ENCODE measurements at regions not wholly inside any gene's neighbourhood (a gene's known extent, or its start where the extent isn't known, plus 50 kb on each side); places are given as distances from the start of the nearest gene placed in this dataset.
"Not testable (repeated sequence)": the region's sequence is repeated elsewhere in the genome, so short reads cannot be mapped to it uniquely, and the experiment has no call there.

DNA sequence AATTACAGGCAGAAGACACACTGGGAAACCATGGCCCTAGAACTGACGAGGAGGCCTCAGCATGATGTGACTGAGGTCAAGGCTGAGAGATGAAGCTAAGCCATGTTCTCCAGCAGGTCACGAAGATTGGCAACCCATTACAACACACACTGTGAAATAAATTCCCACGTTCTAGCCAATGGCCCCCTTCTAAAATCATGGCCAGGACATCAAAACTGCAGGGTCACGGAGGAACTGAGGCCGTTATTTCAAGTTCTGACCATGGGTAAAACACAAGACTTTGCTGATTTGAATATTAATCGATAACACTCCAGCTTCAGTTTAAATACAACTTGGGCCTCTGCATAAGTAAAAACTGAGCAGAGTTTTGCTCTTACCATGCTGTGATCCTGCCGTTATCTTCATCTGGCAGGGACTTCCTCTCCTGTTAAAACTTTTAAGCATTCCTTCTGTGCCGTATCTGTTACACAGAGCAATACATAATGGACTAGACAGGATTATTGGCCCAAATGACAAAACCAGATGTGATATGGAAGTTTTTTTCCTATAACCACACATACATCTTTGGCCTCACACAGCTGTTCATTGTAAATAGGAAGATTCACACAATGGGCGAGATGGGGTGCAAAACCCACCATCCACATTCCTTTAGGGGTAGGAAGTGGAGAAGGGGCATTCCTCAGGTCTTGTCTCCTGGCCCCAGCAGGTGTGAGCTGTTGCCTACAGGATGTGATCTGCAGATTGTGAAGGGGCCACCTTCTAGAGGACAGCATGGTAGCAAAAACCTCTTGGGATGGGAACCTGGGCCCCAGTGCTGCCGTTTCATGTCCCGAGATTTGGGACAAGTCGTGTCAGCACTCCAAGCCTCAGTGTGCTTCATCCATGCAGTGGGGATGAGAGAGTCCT is 207.4 kb downstream of the OPA1 start:
- peak in 2 of 3 donors; percentile 58 to 71 for DNase-seq (ENCODE audit: low read depth in 2 of 3, low spot score in 2 of 3)

- no peak for DNase-seq (ENCODE audit: low read depth in 2 of 3, low spot score in 2 of 3)
These were observed 208.1 kb downstream of the OPA1 start for GRCh38 chr3:193801097-193801496.

DNA sequence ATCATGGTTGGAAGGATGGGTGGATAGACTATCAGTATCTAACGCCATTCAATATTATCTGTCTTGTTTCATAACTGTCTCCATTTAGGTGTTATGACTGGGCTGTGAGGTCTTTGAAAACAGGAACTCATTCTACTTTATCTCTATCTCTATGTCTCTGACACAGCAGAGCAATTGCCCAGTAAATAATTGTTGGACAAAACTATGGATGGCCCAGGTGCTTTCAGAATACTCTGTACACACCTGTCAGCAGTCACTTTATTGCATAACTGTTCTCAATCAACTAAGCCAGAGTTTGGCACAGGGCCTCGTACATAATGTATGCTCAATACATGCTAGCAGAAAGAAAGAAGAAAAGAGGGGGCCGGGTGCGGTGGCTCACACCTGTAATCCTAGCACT is 210.3 kb downstream of the OPA1 start:
- DNase-seq (ENCODE audit: low read depth in 2 of 3, low spot score in 2 of 3) = no peak

DNA sequence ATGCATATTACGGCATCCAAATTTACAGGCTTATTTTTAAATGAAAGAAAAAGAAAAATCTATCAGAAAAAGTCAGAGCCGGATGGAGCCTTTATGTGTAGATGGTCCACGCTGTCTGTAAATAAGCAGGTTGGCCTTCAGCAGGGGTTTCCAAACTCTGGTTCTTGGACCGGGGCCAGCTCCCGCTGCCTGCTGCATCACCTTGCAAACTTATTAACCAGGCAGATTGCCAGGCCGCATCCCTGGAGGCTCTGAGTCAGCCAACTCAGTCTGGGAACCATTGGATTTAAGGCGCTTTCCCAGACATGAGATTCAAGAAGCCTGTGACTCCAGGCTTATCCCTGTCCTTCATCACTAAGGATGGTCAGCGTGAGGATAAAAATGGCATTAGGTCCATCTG is 212.4 kb downstream of the OPA1 start:
- no peak for DNase-seq (ENCODE audit: low read depth in 2 of 3, low spot score in 2 of 3)

DNA sequence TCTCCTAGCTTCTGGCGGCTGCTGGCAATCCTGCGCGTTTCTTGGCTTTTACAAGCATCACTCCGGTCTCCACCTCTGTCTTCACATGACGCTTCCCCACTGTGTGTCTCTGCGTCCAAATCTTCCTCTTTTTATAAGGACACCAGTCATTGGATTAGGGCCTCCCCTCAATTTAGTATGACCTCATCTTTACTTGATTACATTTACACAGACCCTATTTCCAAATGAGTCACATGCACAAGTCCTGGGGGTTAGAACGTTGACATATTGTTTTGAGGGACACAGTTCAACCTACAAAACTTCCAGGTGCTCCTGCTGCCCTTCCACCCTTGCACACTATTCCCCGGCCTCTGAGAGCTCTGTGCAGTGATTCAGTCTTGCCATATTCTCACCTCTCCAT is 215.3 kb downstream of the OPA1 start:
- no peak for DNase-seq (ENCODE audit: low read depth in 2 of 3, low spot score in 2 of 3)

GRCh38 chr3:193809106-193809505 is 216.1 kb downstream of the OPA1 start:
- DNase-seq (ENCODE audit: low read depth in 2 of 3, low spot score in 2 of 3) = no peak

DNA sequence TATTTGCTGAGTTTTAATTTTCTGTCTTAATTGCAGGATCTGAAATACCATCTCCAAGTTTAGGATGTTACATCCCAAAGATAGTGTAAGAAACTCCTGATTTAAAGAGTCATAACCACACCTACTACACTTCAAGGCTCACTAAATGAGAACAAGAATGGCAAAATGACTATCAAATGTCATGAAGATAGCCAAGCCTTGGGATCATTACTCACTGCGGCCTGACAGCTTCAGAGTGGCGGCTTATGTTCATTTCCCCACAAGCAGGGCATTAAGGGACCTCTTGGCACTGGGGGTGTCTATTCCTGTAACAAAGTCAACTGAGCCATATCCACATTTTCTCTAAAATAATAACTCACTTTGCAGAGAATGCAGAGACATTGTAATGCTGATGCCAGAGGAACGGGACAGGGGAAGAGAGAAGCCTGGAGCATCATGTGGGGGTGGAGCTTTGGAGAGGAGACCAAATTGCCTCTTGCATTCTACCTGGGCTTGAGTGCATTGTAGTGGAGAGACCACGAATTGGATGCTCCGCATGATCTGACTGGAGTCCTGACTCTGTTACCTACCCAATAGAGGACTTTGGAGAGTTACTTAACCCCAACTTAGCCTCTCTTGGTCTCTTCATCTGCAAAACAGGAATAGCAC is 219.2 kb downstream of the OPA1 start:
- no peak for DNase-seq (ENCODE audit: low read depth in 2 of 3, low spot score in 2 of 3)

- DNase-seq (ENCODE audit: low read depth in 2 of 3, low spot score in 2 of 3) = no peak
These were observed 219.9 kb downstream of the OPA1 start for GRCh38 chr3:193812791-193813500.

DNA sequence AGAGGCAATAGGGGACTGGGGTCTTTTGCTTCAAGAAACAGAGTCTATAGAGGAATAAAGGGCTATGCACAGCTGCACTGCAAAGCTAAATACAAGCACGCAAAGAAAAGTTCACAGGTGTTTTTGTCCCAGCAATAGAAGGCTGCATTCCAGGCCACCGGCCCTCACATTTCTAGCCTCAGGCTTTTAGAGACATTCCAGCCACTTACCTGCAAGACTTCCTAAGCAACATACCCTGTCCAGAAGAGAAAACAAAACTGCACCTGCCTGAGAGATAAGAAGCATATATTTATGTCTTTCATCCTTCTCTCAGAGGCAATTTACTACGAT is 220.5 kb downstream of the OPA1 start:
- DNase-seq (ENCODE audit: low read depth in 2 of 3, low spot score in 2 of 3) = no peak

GRCh38 chr3:193814166-193814892 is 221.3 kb downstream of the OPA1 start:
- DNase-seq (ENCODE audit: low read depth in 2 of 3, low spot score in 2 of 3) = no peak

DNA sequence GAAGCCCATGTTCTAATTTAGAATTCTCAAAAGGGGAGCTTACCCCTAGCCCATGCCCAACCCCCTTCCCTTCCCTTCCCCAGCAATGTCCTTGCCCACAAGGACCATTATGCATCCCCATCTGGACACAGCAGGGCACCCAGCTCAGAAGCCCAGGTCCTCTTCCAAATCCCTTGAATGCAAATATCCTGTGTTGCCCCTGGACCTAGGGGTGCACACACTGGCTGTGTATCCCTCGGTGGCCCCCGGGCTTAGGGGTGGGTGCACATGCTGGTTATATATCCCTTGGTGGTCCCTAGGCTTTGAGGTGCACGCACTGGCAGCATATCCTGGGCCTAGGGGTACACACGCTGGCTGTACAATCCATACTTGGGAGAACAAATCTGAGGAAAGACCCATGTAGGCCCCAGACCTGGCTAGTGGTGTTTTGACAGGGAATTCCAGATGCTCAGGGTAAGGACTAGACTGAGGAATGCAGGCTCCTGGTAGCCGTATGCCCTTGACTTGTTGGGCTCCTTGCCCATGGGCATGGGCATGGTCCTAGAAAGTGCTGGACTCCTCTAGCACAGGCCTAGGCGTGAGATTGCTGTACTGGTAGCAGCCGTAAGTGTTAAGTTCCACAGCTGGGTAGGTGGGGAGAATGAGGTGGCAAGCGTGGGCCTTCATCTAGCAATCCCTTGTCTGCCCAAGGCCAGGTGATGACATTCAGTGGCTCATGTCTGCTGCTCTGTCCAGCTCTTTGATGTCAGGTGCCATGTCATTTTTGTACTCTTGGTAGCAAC is 222.4 kb downstream of the OPA1 start:
- DNase-seq (ENCODE audit: low read depth in 2 of 3, low spot score in 2 of 3) = no peak

- no peak for DNase-seq (ENCODE audit: low read depth in 2 of 3, low spot score in 2 of 3)
These were observed 223.0 kb downstream of the OPA1 start for GRCh38 chr3:193816028-193816395.

DNA sequence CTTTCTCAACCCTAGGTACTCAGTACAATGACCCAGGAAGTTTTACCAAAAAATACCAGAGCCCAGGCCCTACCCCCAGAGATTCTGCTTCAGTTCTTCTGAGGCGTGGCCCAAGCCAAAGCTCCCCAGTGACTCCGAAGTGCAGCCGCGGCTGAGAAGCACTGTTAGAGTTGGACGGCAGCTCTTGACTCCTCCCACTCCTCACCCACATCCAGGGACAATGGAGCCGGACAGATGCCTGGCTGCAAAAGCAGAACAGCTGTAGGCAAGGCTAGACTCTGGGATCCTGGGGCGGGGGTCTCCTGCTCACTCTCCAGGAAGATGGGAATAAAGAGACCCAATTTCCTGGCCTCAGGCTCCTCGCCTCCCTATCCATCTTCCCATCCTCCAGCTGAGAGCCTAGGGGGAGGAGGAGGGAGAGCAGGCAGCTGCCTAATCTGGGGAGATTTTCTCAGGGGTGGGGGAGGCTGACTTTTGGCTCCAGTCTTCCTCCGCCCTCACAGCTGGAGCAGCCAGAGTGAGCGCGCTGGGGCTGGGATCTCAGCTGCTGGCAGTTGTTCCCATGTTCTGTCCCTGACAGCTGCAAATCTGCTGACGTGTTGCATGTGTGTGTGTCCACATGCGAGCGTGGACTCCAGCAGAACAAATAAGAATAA is 223.8 kb downstream of the OPA1 start:
- DNase-seq (ENCODE audit: low read depth in 2 of 3, low spot score in 2 of 3) = no peak

GRCh38 chr3:193819117-193820010 is 226.4 kb downstream of the OPA1 start:
- no peak for DNase-seq (ENCODE audit: low read depth in 2 of 3, low spot score in 2 of 3)

DNA sequence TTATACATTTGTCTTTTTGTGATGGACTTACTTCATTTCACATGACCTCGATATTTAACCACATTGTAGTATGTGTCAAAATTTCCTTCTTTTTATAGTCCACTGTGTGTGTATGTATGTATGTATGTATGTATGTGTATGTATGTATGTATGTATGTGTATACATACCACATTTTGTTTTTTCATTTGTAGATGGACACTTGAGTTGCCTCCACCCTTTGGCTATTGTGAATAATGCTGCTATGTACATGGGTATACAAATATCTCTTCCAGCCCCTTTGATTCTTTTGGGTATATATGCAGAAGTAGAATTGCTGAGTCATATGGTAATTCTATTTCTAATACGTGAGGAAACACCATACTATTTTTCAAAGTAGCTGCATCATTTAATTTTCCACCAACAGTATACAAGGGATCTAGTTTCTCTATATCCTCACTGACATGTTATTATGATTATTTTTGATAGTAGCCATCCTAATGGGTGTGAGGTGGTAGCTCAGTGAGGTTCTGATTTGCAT is 228.2 kb downstream of the OPA1 start:
- DNase-seq (ENCODE audit: low read depth in 2 of 3, low spot score in 2 of 3) = peak in 1 of 3 donors; percentile 55

DNA sequence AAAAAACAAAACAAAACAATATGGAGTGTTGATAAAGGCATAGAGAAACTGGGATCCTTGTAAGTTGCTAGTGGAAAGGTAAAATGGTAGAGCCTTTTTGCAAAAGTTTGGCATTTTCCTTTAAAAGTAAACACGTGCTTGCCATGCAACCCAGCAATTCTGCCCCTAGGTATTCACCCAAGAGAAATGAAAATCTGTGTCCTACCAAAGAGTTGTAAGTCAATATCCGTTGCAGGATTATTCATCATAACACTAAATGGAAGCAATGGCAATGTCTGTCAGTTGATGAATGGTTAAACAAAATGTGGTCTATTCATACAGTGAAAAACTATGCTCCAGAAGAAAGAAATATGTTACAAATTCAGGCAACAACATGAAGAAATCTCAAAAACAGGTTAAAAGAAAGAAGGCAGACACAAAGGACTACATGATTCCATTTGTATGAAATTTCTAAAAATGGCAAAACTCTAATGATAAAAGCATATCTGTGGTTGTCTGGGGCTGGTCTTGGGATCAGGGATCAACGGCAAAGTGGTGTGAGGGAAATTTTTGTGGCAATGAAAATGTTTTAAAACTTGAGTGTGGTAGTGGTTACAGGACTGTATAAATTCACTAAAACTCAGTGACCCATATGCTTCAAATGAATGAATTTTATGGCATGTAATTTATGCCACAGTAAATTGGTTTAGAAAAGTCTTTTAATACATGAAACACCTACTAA is 229.6 kb downstream of the OPA1 start:
- no peak for DNase-seq (ENCODE audit: low read depth in 2 of 3, low spot score in 2 of 3)

- not testable (repeated sequence) for DNase-seq (ENCODE audit: low read depth in 2 of 3, low spot score in 2 of 3)
These were observed 230.2 kb downstream of the OPA1 start for GRCh38 chr3:193823213-193823605.

GRCh38 chr3:193824365-193824764 is 231.4 kb downstream of the OPA1 start:
- DNase-seq (ENCODE audit: low read depth in 2 of 3, low spot score in 2 of 3) = no peak
